Activated naive CD4-positive, alpha-beta T cell treated with anti-CD3 and anti-CD28 coated beads, Interleukin-2, amount 50 U/mL, for 16 hours (primary cell): ENCODE measurements at regions not wholly inside any gene's neighbourhood (a gene's known extent, or its start where the extent isn't known, plus 50 kb on each side); places are given as distances from the start of the nearest gene placed in this dataset.
"Not testable (repeated sequence)": the region's sequence is repeated elsewhere in the genome, so short reads cannot be mapped to it uniquely, and the experiment has no call there.

Experiments
- DNase-seq: peaks from one replicate; pipeline ENCODE4 v3.0.0-alpha.2; 2020

DNA sequence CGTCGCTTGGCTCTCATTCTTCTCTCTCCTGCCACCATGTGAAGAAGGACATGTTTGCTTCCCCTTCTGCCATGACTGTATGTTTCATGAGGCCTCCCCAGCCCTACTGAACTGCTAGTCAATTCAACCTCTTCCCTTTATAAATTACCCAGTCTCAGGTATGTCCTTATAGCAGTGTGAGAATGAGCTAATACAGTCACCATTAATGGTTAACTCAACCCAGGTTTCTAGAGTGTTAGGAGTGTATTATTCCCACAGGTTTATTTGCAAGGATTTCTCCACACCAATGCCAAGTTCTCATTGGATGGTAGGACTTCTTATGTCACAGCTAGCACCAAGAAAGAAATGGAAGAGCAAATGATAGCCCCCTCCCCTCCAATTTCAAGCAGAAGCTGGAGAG is 71.9 kb downstream of the DYNAP start:
- DNase-seq = no peak

GRCh38 chr18:54669701-54670100 is 78.7 kb downstream of the DYNAP start:
- DNase-seq = not testable (repeated sequence)

DNA sequence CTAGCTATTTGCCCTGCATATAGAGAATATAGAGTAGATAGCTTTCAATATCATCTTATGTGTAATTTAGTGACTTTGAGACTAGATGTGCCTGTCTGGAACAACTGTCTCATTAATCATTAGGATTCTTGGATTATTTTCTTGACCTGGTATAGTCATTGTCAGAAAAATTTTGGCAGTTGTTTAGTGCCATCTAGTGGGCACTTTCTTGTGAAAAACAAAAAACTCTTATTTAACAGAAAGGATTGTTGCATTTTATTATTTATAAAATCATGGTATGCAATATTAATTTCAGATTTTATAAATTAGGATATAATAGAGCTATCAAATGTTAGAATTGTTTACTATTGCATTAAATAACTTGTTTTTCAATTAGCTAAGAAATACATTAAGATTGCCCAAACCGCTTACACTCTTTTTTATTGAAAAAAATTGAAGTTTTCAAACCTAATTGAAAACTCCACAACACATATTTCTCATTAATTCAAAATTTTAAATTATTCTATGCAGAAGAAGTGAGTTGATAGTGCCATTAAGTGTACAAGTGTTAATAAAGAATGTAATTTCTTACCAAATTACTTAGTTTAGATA is 80.3 kb downstream of the DYNAP start:
- DNase-seq = no peak

DNA sequence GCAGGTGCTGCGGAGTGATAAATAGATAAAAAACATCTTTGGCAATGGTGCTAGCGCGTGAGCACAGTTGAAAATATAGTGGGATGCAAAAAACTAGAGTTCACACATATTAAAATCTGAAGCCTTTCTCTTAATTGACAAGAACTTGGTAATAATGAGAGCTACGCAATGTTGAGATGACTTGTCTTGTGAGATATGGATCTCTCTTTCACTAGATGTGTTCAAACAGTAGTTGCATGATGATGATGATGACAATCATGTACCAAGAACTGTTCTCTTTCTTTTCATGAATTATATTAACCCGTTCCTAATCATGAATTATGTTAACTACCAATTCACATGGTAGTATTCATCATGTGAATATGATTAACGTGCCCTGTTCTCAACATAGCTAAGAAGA is 81.1 kb downstream of the DYNAP start:
- DNase-seq = no peak

DNA sequence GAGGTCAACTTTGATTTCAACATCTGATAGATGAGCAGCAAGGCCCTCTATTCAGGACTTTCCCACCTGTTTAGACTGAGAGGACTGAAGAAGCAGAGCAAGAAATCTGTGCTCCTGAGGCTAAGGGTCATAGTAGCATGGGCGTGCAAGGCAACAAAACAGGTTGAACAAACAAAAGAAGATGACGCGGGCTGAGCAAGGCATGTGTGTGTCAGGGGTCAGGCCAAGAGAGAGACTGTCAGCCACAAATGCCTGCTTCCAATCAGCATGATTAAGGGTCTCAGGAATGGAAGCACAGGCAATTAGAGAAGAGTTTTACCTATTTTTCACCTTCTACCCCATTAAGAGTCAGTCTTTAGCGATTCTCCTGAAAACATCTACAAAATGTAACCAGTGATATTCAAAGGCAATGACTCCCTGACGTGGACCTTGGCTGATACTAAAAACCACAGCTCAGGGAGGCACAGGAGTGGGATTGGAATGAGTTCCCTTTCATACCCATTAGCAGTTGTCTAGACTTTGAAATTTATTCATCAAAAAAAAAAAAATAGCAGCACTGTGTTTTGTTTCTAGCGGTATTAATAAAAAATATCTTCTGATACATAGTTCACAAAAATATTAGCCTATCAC is 81.9 kb downstream of the DYNAP start:
- no peak for DNase-seq

DNA sequence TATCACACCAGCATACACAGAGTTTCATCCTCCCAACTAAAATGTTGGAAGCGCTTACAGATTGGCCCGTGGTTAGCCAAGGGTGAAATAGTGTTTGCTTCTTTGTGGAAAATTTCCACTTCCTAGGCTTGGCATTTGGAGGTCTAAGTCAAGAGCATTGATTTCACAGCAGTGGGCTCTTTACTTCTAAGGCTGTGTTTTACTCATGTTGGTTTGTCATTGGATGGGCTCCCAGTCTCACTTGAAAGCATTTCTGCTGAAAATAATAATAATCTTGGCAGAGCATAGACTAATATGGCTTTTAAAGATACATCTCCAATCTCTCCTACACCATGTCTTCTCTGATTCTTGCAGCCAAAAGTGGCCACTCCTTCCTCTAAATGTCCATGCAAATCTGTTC is 82.9 kb downstream of the DYNAP start:
- no peak for DNase-seq

- no peak for DNase-seq
Measured at GRCh38 chr18:54675076-54675475, 84.0 kb downstream of the DYNAP start.

DNA sequence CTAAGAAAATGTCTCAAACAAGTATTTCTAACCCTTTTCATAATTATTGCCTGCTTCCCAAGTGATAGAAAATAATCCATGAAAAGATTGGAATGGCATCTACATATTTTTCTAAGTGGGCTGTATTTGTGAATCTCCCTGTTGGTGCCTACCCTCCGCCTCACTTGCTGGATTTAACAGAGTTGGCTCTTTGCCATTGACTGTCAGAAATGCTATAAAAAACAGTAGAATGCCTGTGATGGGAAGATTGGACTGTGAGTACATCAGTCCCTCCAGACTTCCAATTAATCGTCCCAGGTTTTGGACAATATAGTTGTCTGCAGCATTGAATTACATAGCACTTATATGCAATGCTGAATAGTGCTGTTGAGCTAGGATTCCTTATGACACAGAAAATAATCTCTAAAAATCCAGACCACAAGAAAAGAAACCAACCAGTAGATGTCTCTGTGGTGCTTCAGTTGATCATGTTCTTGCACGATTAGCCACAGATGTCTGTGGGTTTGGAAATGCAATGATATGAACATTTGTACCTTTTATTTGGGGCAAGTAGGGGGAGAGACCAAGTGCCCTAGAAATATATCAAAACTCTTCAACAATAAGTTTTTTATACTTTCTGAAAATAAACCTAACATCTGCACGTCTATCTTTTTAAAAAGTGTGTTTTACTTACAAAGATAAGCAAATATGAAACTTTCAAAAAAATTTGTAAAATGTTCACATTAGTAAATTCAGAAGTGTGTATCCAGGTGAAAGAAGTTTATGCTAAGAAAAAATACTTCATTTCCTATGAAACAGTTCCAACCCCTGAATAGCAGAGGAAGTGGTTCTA is 88.5 kb downstream of the DYNAP start:
- DNase-seq = no peak

GRCh38 chr18:54684784-54685183 is 93.7 kb downstream of the DYNAP start:
- no peak for DNase-seq

DNA sequence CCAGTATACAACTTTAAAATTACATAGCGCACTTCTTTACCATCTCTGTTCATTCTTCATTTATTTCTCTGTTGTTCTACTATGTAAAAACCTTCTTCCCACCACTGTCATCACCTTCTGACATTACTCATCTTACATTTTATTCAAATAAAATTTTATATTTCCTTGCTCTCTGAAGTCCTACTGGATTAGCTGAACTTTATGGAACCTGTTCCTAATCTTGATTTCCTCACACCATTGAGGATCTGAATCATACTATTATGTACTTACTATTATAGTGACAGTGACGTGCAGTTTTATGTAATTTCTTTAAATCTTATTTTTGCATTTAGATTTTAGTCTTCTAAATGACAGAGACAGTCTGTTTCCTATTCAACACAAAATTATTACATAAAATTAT is 98.3 kb downstream of the DYNAP start:
- no peak for DNase-seq

- DNase-seq = no peak
Measured at GRCh38 chr18:54690198-54690597, 99.2 kb downstream of the DYNAP start.

DNA sequence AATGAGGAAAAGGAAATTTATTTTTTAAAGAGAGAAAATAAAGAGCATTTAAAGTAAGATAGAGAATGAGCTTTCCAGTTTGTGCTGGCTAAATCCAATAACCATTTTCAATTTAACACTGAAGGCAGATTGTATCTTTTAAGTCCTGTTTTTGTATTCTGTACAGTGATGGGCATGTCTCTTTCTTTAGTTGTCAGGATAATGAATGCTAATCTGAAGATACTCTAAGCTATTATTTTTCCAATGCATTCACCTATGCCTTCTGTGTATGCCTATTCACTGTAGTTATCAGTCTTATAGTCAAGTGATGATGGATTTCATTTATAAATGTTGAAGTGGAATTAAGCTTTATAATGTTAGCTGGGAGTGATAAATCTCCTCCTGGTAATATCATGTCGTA is 101.4 kb downstream of the DYNAP start:
- DNase-seq = no peak

- DNase-seq = no peak
Measured at GRCh38 chr18:54696616-54697293, 105.7 kb downstream of the DYNAP start.

GRCh38 chr18:54700580-54700979 is 109.5 kb downstream of the DYNAP start:
- no peak for DNase-seq

GRCh38 chr18:54702686-54703085 is 111.6 kb downstream of the DYNAP start:
- DNase-seq = no peak

- DNase-seq = no peak
Measured at GRCh38 chr18:54710074-54710899, 118.0 kb upstream of the RAB27B start.

DNA sequence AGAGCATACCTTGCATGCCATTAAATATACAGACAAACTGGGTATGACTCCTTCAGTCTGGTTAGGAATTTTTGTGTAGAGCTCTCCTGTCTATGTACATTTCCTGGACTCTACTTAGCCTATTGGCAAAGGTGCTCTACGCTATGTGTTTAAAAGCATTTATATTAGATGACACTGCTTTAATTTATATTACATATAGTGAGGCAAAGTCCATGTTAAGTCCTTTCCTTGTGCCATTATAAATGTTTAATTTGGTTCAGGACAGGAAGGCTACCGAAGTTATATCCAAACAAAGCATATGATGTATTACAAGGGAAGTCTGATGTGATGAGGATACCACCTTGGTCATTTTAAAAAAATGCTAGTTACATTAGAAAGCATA is 117.4 kb upstream of the RAB27B start:
- DNase-seq = no peak

DNA sequence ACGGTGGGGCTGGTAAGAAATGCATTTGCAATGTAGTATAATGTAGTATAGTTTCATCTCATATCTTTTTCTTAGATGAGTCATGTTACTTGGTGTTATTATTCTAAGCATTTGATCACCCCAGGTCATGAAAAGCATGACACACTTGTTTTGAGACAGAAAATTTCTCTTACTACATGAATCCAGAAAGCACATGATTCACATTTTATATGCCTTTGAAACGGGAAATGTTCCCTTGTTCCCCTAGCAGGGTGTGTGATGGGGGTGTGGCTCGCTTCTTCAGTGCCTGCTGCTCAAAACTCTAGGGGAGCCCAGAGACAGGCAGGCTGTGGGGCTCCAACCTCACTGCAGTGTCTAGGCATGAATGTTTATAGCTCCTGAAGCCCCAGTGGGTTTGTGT is 116.0 kb upstream of the RAB27B start:
- DNase-seq = no peak

- DNase-seq = no peak
Measured at GRCh38 chr18:54712758-54713157, 115.5 kb upstream of the RAB27B start.

DNA sequence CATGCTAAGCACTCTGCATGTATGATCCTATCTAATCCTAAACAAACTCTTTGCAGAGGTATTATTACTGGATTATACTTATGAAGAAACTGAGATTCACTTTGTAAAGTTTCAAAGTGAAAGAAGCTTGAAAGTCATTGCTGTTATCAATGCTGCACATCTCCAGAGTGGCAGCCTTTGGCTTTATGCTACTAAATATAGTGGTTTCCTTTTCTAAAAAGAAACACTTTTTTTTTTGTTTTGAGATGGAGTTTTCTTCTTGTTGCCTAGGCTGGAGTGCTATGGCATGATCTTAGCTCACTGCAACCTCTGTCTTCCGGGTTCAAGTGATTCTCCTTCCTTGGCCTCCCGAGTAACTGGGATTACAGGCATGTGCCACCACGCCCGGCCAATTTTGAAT is 114.9 kb upstream of the RAB27B start:
- no peak for DNase-seq

GRCh38 chr18:54714851-54715250 is 113.4 kb upstream of the RAB27B start:
- DNase-seq = no peak

- DNase-seq = no peak
Measured at GRCh38 chr18:54716586-54716985, 111.7 kb upstream of the RAB27B start.
